Activated T-cell treated with anti-CD3 and anti-CD28 coated beads for 48 hours (primary cell): ENCODE measurements at regions not wholly inside any gene's neighbourhood (a gene's known extent, or its start where the extent isn't known, plus 50 kb on each side); places are given as distances from the start of the nearest gene placed in this dataset.
A peak's percentile ranks its signal among the peaks of the same experiment; 100 is the strongest.

Experiments
- DNase-seq: peaks from one replicate; pipeline ENCODE4 v3.0.0-alpha.2; 2020; ENCODE audit warnings: low read depth

GRCh38 chr1:217089361-217090014 lies 366.3 kb upstream of the ESRRG start:
- no peak for DNase-seq

- DNase-seq: no peak
Observed at GRCh38 chr1:217088521-217089284, 365.5 kb upstream of the ESRRG start.

GRCh38 chr1:217088011-217088410 lies 364.8 kb upstream of the ESRRG start:
- no peak for DNase-seq

- no peak for DNase-seq
Observed at GRCh38 chr1:217079584-217079983, 356.4 kb upstream of the ESRRG start.

- DNase-seq: no peak
Observed at GRCh38 chr1:217078959-217079358, 355.7 kb upstream of the ESRRG start.

- no peak for DNase-seq
Observed at GRCh38 chr1:217078078-217078690, 355.0 kb upstream of the ESRRG start.

GRCh38 chr1:217077426-217077825 lies 354.2 kb upstream of the ESRRG start:
- DNase-seq: no peak

GRCh38 chr1:217076902-217077301 lies 353.7 kb upstream of the ESRRG start:
- no peak for DNase-seq

GRCh38 chr1:217072926-217073325 lies 349.7 kb upstream of the ESRRG start:
- no peak for DNase-seq

GRCh38 chr1:217067642-217068041 lies 344.4 kb upstream of the ESRRG start:
- DNase-seq: no peak

- no peak for DNase-seq
Observed at GRCh38 chr1:217066794-217067193, 343.6 kb upstream of the ESRRG start.

GRCh38 chr1:217063172-217063908 lies 340.1 kb upstream of the ESRRG start:
- DNase-seq: no peak

- no peak for DNase-seq
Observed at GRCh38 chr1:217062586-217062985, 339.4 kb upstream of the ESRRG start.

- DNase-seq: no peak
Observed at GRCh38 chr1:217059401-217059800, 336.2 kb upstream of the ESRRG start.

- no peak for DNase-seq
Observed at GRCh38 chr1:217053676-217054075, 330.4 kb upstream of the ESRRG start.

- no peak for DNase-seq
Observed at GRCh38 chr1:217052626-217053025, 329.4 kb upstream of the ESRRG start.

GRCh38 chr1:217052196-217052595 lies 329.0 kb upstream of the ESRRG start:
- no peak for DNase-seq

- DNase-seq: no peak
Observed at GRCh38 chr1:217049721-217050120, 326.5 kb upstream of the ESRRG start.

- DNase-seq: no peak
Observed at GRCh38 chr1:217049081-217049480, 325.9 kb upstream of the ESRRG start.

GRCh38 chr1:217048104-217048707 lies 325.0 kb upstream of the ESRRG start:
- DNase-seq: peak; percentile 1

- DNase-seq: no peak
Observed at GRCh38 chr1:217040711-217041455, 317.7 kb upstream of the ESRRG start.
